Endothelial cell of umbilical vein (primary cell): ENCODE measurements at regions not wholly inside any gene's neighbourhood (a gene's known extent, or its start where the extent isn't known, plus 50 kb on each side); places are given as distances from the start of the nearest gene placed in this dataset.

Source experiments
- BruUV-seq: library from RNA; stranded (reverse); fragments of 400-500 nt; replicated peaks from 2 replicates; lab custom pipeline; 2021; lab: Mats Ljungman, UMichigan
- CTCF ChIA-PET: fragments of 300-600, 350-600 bp; sonication (Branson Sonifier 250); formaldehyde crosslinking; loops from one replicate; lab custom pipeline; 2021; ENCODE audit warnings: antibody characterized with exemption, inconsistent platforms; lab: Charles Lee
- POLR2A ChIA-PET: fragments of 300-600, 350-600 bp; sonication (Branson Sonifier 250); formaldehyde crosslinking; loops from one replicate; lab custom pipeline; 2021; ENCODE audit warnings: antibody characterized with exemption, inconsistent platforms; lab: Charles Lee
- DNase-seq: peaks from one replicate; pipeline ENCODE4 v3.0.0-alpha.2; 2011; ENCODE audit warnings: low read depth, low spot score
- FAIRE-seq: peaks from 2 replicates; lab custom pipeline; 2011; peaks lifted over from hg19 to GRCh38; lab: Jason Lieb, UNC
- H2AFZ ChIP-seq: 2 replicates; pipeline ENCODE4 v1.6.0; 2012; ENCODE audit warnings: low read depth, low read length, control low read depth, inconsistent platforms
- H3K27ac ChIP-seq: 2 replicates; pipeline ENCODE4 v1.5.1; 2011; ENCODE audit warnings: low read depth, mild to moderate bottlenecking, control low read depth, low read length, moderate library complexity; ENCODE audit not compliant: insufficient read depth
- H3K27me3 ChIP-seq, 2 experiments: 2 replicates each; pipeline versions ENCODE4 v1.6.0 to v1.6.1; 2011; ENCODE audit warnings: low read length in 2 of 2, mixed read lengths in 1 of 2; ENCODE audit not compliant: control insufficient read depth in 2 of 2, insufficient read depth in 2 of 2
- H3K36me3 ChIP-seq, 2 experiments: 2 replicates in 1 of 2; 3 replicates in 1 of 2; pipeline ENCODE4 v1.5.1; 2011; ENCODE audit warnings: low read length in 2 of 2, mild to moderate bottlenecking in 1 of 2, moderate library complexity in 1 of 2; ENCODE audit not compliant: control insufficient read depth in 2 of 2, insufficient read depth in 2 of 2; ENCODE audit errors: extremely low read depth in 1 of 2
- H3K4me1 ChIP-seq: 3 replicates; pipeline ENCODE4 v1.5.1; 2011; ENCODE audit warnings: mild to moderate bottlenecking, low read length; ENCODE audit not compliant: control insufficient read depth, insufficient read depth; ENCODE audit errors: extremely low read depth
- H3K4me2 ChIP-seq: 2 replicates; pipeline ENCODE4 v1.6.1; 2011; ENCODE audit warnings: low read length, control low read depth, mixed read lengths; ENCODE audit not compliant: insufficient read depth
- H3K4me3 ChIP-seq, 3 experiments: fragments of 200-600 bp in 1 of 3; sonication (generic), shearing (Covaris generic) in 1 of 3; replicated peaks in 1 of 3; 2 replicates each; pipeline ENCODE4 v1.5.1; 2011 to 2016; ENCODE audit warnings: control low read depth in 3 of 3, low read length in 3 of 3, mild to moderate bottlenecking in 2 of 3, inconsistent platforms in 1 of 3, low read depth in 1 of 3, moderate library complexity in 1 of 3; ENCODE audit not compliant: insufficient read depth in 1 of 3
- H3K79me2 ChIP-seq: 2 replicates; pipeline ENCODE4 v1.6.0; 2012; ENCODE audit warnings: low read length, inconsistent platforms; ENCODE audit not compliant: control insufficient read depth, insufficient read depth
- H3K9ac ChIP-seq: replicated peaks from 2 replicates; pipeline ENCODE3; 2011; ENCODE audit warnings: low read length, control low read depth; ENCODE audit not compliant: insufficient read depth; ENCODE audit errors: extremely low read depth
- H3K9me1 ChIP-seq: replicated peaks from 3 replicates; pipeline ENCODE4 v1.6.0; 2011; ENCODE audit warnings: mild to moderate bottlenecking, low read length; ENCODE audit not compliant: control insufficient read depth, insufficient read depth; ENCODE audit errors: extremely low read depth
- H3K9me3 ChIP-seq: replicated peaks from 2 replicates; pipeline ENCODE4 v1.5.1; 2012; ENCODE audit warnings: low read length, inconsistent platforms; ENCODE audit not compliant: control insufficient read depth, insufficient read depth
- H4K20me1 ChIP-seq: replicated peaks from 2 replicates; pipeline ENCODE3; 2011; ENCODE audit warnings: mild to moderate bottlenecking, low read length; ENCODE audit not compliant: control insufficient read depth, insufficient read depth; ENCODE audit errors: extremely low read depth
- EZH2 ChIP-seq: IDR thresholded peaks from 2 replicates; pipeline ENCODE4 v1.6.1; 2012; ENCODE audit warnings: borderline replicate concordance, low read depth, mild to moderate bottlenecking, moderate library complexity, low read length, inconsistent platforms; ENCODE audit not compliant: severe bottlenecking
- FOS ChIP-seq: IDR thresholded peaks from 2 replicates; pipeline ENCODE4 v1.6.1; 2011; ENCODE audit warnings: mild to moderate bottlenecking, low read length, moderate library complexity, borderline replicate concordance; ENCODE audit not compliant: insufficient read depth
- GATA2 ChIP-seq: IDR thresholded peaks from 2 replicates; pipeline ENCODE4 v1.7.0; 2011; ENCODE audit warnings: low read depth, mild to moderate bottlenecking, moderate library complexity, mixed read lengths, low read length; ENCODE audit not compliant: insufficient read length, insufficient read depth
- JUN ChIP-seq: IDR thresholded peaks from 2 replicates; pipeline ENCODE4 v1.6.1; 2011; ENCODE audit warnings: borderline replicate concordance, low read depth; ENCODE audit not compliant: insufficient read length, insufficient read depth
- MYC ChIP-seq: IDR thresholded peaks from one replicate; pipeline ENCODE4 v1.6.1; 2011; ENCODE audit warnings: mild to moderate bottlenecking, low read depth, low read length
- POLR2A ChIP-seq: IDR thresholded peaks from 2 replicates; pipeline ENCODE4 v1.6.1; 2012; ENCODE audit warnings: low read depth, mild to moderate bottlenecking, control low read depth, low read length
- POLR2AphosphoS5 ChIP-seq: IDR thresholded peaks from 2 replicates; pipeline ENCODE4 v1.6.1; 2012; ENCODE audit warnings: low read depth, mild to moderate bottlenecking, control low read depth, low read length, moderate library complexity; ENCODE audit not compliant: insufficient read depth
- dilution Hi-C: fragments of 300-500 bp; cut with MboI; formaldehyde crosslinking; loops from one replicate; pipeline ENCODE4 v1.15.0; 2019; ENCODE audit warnings: low sequenced_read_pairs; ENCODE audit not compliant: extremely low pct_ligation_motif_present
- intact Hi-C: fragments of 100-400 bp; cut with micrococcal nuclease; formaldehyde crosslinking; loops from one replicate; pipeline ENCODE4 v1.10.0; 2022
- TF ChIP-seq, protein P1 (sequence below): IDR thresholded peaks from 2 replicates; pipeline ENCODE4 v1.6.1; 2011; ENCODE audit not compliant: insufficient read depth, insufficient read length

DNA sequence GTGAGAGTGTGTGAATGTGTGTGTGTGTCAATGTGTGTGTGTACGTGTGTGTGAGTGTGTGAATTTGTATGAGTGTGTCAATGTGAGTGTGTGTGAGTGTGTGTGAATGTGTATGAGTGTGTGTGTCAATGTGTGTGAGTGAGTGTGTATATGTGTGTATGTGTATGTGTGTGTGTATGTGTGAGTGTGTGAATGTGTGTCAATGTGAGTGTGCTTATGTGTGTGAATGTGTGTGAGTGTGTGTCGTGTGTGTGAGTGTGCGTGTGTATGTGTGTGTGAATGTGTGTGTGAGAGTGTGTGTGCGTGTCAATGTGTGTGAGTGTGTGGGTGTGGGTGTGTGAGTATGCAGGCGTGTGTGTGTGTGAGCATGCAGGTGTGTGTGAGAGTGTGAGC is 93.5 kb upstream of the ALDH1A3 start:
- no peak overlapping the region for H2AFZ ChIP-seq
- FAIRE-seq (no peak), DNase-seq (no peak)
- no peaks in the 10 kb centered on the region for H3K27me3 ChIP-seq
- H3K9me1 ChIP-seq, result no peaks in the 10 kb centered on the region
- no peaks in the 10 kb centered on the region for H3K4me1 ChIP-seq
- H3K79me2 ChIP-seq, result no peaks in the 10 kb centered on the region
- no peaks in the 10 kb centered on the region for H3K9me3 ChIP-seq
- no peak overlapping the region for H3K27ac ChIP-seq
- POLR2A ChIA-PET, result no interaction called here
- BruUV-seq, result no TSS peak
- no peak overlapping the region for H3K4me2 ChIP-seq
- H3K4me3 ChIP-seq, result no peak overlapping the region
- TF ChIP-seq POLR2A, result no peak
- TF ChIP-seq POLR2AphosphoS5, result no peak
- TF ChIP-seq MYC, result no peak
- TF ChIP-seq FOS, result no peak
- no peak for TF ChIP-seq GATA2
- TF ChIP-seq, protein P1, sequence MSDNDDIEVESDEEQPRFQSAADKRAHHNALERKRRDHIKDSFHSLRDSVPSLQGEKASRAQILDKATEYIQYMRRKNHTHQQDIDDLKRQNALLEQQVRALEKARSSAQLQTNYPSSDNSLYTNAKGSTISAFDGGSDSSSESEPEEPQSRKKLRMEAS, result no peak
- no peaks in the 10 kb centered on the region for H4K20me1 ChIP-seq
- CTCF ChIA-PET, result no interaction called here
- dilution Hi-C loops, result no loop called here
- no peaks in the 10 kb centered on the region for H3K36me3 ChIP-seq
- intact Hi-C loops, result no loop called here
- H3K9ac ChIP-seq, result no peak overlapping the region

DNA sequence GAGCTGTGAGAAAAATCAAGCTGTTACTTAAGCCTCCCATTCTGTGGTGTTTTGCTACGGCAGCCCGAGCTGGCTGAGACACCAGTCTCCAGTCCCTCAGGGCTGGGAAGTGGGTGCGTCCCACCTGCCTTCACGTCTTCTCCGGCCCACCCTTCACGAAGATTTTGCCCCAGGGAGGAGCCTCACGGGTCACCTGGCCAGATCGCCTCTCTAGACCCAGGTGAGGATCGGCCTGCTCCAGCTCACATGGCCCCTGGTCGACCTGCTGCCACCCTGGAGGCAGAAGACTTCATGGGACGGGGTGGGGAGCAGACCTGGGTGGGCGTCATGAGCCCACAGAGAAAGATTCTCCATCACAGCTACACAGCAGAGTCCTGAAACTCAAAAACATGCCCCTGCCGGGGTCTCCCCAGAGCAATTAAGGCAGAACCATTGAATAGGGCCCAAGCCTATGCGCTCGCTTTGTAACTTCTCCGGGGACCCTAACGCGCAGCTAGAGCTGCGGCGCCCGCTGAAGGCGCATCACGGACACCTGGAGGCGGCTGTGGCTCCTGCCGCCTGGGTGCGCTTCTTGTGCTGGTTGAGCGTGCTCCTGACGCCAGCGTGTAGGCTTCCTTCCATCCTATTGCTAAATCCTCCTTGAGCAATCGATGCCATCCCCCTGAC is 92.6 kb upstream of the ALDH1A3 start:
- H4K20me1 ChIP-seq, result no peaks in the 10 kb centered on the region
- no peaks in the 10 kb centered on the region for H3K9me1 ChIP-seq
- H3K79me2 ChIP-seq, result no peaks in the 10 kb centered on the region
- DNase-seq (no peak), FAIRE-seq (no peak)
- H3K4me3 ChIP-seq, result no peak overlapping the region
- no peaks in the 10 kb centered on the region for H3K9me3 ChIP-seq
- no TSS peak for BruUV-seq
- no peak overlapping the region for H3K27ac ChIP-seq
- H3K9ac ChIP-seq, result no peak overlapping the region
- ChIA-PET POLR2A (no interaction called here), CTCF (no interaction called here)
- no peaks in the 10 kb centered on the region for H3K36me3 ChIP-seq
- no peak overlapping the region for H3K4me2 ChIP-seq
- intact Hi-C loops, result no loop called here
- no peaks in the 10 kb centered on the region for H3K4me1 ChIP-seq
- no peaks in the 10 kb centered on the region for H3K27me3 ChIP-seq
- H2AFZ ChIP-seq, result no peak overlapping the region
- dilution Hi-C loops, result no loop called here
- TF ChIP-seq FOS (no peak), JUN (no peak), POLR2AphosphoS5 (no peak), EZH2 (no peak)
- TF ChIP-seq, protein P1, result no peak
